Stimulated activated CD8-positive, alpha-beta memory T cell treated with anti-CD3 and anti-CD28 coated beads, Interleukin-15, amount 100 ng/mL, for 24 hours (primary cell): ENCODE measurements at regions not wholly inside any gene's neighbourhood (a gene's known extent, or its start where the extent isn't known, plus 50 kb on each side); places are given as distances from the start of the nearest gene placed in this dataset.

Experiments used
- DNase-seq: peaks from one replicate; pipeline ENCODE4 v3.0.0-alpha.2; 2020; ENCODE audit warnings: low read depth

- no peak for DNase-seq
Observed at GRCh38 chr20:60961551-60961950, 290.5 kb upstream of the CDH4 start.

GRCh38 chr20:60962367-60963045 lies 289.6 kb upstream of the CDH4 start:
- no peak for DNase-seq

- DNase-seq: no peak
Observed at GRCh38 chr20:60963146-60963545, 288.9 kb upstream of the CDH4 start.

DNA sequence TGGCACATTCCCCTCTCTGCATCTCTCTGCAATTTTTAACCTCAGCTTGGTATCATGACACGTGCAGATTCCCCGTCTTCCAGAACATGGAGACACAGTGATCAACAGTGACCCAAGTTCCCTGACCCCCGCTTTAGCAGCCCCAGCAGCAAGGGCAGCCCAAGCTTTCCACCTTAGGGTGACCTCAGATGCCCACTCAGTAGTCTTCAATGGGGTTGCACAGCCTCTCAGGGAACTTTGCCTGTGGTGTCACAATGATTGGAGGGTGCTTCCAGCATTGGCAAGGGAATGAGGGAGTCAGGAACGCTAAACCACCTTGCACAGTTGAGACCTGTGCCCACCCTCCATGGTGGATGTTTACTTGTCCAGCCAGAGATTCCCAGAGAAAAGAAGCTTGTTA lies 287.1 kb upstream of the CDH4 start:
- DNase-seq: no peak

- no peak for DNase-seq
Observed at GRCh38 chr20:60966031-60966430, 286.0 kb upstream of the CDH4 start.

DNA sequence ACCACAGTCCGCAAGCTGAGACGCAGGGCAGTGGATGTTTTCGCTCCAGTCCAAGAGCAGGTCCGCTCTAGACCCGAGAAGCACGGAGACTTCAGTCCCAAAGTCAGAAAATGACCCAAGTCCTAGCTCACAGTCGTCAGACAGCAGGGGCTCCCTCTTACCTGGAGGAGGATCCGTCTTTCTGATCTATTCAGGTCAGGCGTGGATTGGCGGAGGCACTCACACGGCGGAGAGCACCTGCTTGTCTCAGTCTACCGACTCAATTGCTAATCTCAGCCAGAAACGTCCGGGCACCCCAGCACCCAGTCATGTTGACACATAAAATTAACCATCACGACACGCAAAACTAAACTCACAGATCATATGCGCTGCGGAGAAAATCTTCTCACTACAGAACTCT lies 285.3 kb upstream of the CDH4 start:
- DNase-seq: no peak

- no peak for DNase-seq
Observed at GRCh38 chr20:60967431-60968316, 284.4 kb upstream of the CDH4 start.

DNA sequence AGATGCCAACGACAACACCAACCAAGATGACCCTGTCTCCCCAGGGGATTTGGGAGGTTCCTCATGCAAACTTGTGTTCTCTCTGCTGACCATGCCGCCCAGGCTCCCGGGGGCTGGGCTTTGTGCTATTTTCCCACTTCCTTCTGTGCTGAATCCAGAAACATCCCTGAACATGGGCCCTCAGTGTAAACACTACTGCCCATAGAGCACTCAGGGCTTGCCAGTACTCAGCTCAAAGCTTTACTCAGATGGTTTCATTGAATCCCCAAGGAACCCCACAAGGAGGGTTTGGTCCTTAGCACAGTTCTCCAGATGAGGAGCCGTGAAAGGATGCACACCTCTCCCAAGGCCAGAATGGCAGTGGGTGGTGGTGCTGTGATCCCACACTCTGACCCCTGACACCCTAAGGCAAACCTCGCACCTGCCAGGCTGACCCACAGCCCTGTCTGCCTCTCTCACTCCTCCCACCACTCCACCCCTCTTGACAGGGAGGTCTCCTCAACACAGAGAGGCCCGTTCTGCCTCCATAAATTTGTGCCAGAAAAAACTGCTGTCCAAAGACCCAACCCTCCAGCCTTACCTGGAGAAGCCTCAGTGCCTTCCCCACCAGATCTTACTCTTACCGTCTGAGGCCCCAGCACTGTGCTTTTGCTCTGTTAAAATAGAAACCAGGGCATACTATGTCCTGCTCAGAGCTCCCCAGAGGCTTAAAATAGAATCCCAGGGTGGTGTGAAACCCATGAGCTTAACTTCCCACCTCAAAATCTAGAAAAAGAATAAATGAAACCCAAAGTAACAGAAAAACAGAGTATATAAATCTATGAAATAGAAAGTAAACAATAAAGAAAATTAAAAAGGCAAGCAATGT lies 283.0 kb upstream of the CDH4 start:
- DNase-seq: no peak

- no peak for DNase-seq
Observed at GRCh38 chr20:60970601-60971000, 281.5 kb upstream of the CDH4 start.

GRCh38 chr20:60974022-60974421 lies 278.0 kb upstream of the CDH4 start:
- DNase-seq: no peak

DNA sequence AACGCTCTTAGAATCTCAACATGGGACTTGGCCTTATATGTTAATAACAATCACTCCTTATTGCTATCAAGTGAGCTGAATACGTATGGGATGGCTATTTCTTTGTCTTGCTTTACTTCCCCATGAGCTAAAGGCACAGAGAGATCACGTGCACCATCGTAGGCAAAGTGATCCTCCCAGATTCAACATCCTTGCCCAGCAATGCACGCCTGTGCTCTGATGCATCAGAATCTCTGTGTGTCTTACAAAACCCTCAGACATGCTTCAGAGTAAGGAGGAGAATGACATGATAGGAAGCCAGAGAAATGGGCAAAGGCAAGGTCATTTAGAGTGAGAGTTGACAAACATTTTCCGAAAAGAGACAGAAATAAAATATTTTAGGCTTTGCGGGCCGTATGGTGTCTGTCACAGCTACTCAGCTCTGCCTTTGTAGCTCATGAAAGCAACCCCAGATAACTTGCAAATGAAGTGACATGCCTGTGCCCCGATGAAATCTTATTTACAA lies 277.6 kb upstream of the CDH4 start:
- no peak for DNase-seq

DNA sequence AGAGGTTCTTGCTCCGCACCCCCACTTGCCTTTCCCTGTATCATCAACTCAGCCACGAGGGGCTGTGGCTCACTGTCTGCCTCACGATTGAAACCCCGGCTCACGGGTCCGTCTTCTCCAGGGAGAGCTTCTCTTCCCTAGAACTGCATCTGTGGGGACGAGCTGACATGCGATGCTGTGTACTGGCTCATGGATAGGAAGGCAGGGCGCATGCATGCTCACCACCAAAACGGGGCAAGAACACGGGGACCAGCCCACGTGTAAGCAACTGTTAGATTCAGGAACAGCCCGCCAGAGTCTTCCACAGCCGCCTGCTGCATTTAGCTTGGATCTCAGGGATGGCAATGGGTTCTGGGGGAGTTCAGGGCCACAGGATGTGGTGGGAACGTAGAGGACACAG lies 275.9 kb upstream of the CDH4 start:
- no peak for DNase-seq

GRCh38 chr20:60976913-60977312 lies 275.1 kb upstream of the CDH4 start:
- DNase-seq: no peak

GRCh38 chr20:60977901-60978300 lies 274.2 kb upstream of the CDH4 start:
- no peak for DNase-seq

- DNase-seq: no peak
Observed at GRCh38 chr20:60984666-60985065, 267.4 kb upstream of the CDH4 start.

DNA sequence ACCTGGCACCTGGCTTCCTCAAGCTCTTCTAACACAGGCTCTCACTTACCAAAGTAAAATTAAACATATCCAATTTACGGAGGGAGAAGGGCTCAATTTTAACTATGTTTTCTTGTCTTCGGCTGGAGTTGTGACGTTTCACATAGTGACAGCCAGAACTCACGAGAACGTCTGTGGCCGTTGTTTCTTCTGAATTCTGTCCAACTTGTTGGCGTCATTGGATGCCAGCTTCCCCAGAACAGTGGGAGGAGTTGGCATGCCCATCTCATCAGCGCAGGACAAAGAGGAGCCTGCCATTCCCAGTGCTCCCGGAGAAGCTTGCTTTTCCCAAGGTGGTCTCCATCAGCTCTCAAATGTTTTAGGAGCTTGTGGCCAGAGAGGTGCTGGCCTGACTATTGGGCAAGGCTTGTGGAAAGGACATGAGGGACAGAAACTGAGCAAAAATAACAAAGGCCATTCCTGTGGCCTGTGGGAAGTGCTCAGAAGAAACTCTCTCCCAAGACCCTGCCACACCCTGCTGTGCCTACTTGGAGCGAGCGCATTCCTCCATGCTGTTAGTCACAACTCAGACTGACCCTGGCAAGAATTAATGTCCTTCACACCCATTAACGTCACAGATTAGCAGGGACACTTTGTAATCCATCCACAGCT lies 265.4 kb upstream of the CDH4 start:
- no peak for DNase-seq

DNA sequence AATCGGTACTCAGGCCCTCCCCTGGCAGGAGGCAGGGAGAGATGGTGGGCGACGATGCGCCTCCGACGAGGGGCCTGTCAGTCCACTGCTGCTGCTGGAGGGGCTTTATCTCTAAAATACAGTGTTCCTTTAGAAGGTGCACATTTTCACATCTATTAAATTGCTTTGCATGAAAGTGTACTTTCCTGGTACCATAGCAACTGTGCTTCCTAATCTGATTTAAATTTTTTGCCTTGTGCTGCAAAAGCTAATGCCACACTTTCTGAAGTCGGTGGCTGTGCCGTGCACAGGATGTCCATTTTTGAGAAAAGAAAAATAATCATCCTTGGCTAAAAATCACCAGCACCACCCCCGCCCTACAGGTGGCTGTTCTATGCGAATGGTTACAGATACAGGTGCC lies 262.0 kb upstream of the CDH4 start:
- DNase-seq: no peak

DNA sequence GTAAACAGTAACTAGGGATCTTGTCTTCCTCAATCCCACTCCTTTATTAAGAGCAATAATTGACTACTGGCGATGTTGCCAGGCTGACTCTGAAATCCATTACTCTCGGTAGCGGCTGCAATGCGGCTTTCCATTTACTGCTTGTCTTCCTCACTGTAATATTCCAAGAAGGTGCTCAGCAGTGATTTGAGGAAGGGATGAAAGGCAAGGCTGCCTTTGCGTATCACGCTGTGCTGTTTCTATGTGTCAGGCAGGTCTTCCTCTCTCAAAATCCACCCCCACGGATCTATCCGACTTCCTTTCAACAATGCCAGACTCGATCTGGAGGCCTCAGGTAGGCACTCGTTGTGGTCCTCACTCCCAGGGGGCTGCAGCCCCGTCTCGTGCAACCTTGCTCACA lies 261.4 kb upstream of the CDH4 start:
- DNase-seq: no peak

GRCh38 chr20:60993433-60994044 lies 258.5 kb upstream of the CDH4 start:
- DNase-seq: no peak

GRCh38 chr20:60999250-60999649 lies 252.8 kb upstream of the CDH4 start:
- DNase-seq: no peak

DNA sequence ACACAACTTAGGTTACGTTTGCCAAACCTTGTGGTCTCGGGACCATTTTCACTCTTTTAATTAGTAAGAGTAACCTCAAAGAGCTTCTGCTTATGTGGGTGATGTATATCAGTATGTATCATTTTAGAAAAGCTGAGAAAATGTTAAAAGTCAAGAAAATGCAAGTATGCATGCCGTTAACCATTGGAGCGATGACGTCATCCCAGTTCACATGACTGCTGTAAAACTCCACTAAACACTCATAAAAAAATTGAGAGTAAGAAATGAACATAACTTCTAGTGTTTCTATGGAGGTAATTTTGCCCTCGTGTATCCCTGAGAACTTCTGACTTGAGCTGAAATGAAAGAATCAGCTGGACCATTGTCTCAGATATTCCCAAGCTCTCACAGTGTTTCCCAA lies 250.0 kb upstream of the CDH4 start:
- no peak for DNase-seq
